Activated CD4-positive, alpha-beta memory T cell treated with anti-CD3 and anti-CD28 coated beads, Interleukin-2, amount 10 ng/mL, durations not matched to agents 7 days and 5 days (primary cell): ENCODE measurements at regions not wholly inside any gene's neighbourhood (a gene's known extent, or its start where the extent isn't known, plus 50 kb on each side); places are given as distances from the start of the nearest gene placed in this dataset.

Experiments
- CTCF ChIA-PET: fragments of 350-600 bp; sonication (Branson Sonifier 250); formaldehyde crosslinking; loops from one replicate; lab custom pipeline; 2021; ENCODE audit warnings: antibody characterized with exemption, inconsistent platforms; lab: Charles Lee
- POLR2A ChIA-PET: fragments of 350-600 bp; sonication (Branson Sonifier 250); formaldehyde crosslinking; loops from one replicate; lab custom pipeline; 2021; ENCODE audit warnings: antibody characterized with exemption; lab: Charles Lee
- DNase-seq: peaks from one replicate; pipeline ENCODE4 v3.0.0-alpha.2; 2020
- H3K27ac Mint-ChIP-seq: one replicate; pipeline ENCODE4 v1.8.0; 2021; ENCODE audit warnings: mild to moderate bottlenecking, mixed read lengths
- H3K27me3 Mint-ChIP-seq: one replicate; pipeline ENCODE4 v1.8.0; 2021; ENCODE audit warnings: mixed read lengths
- H3K36me3 Mint-ChIP-seq: one replicate; pipeline ENCODE4 v1.8.0; 2021; ENCODE audit warnings: low read depth, mixed read lengths
- H3K4me1 Mint-ChIP-seq: one replicate; pipeline ENCODE4 v1.8.0; 2021; ENCODE audit warnings: mixed read lengths
- H3K4me3 Mint-ChIP-seq: one replicate; pipeline ENCODE4 v1.8.0; 2021; ENCODE audit warnings: mild to moderate bottlenecking, mixed read lengths
- H3K9me3 Mint-ChIP-seq: one replicate; pipeline ENCODE4 v1.8.0; 2021; ENCODE audit warnings: mixed read lengths

- CTCF ChIA-PET, result no interaction called here
- no peak overlapping the region for H3K27ac Mint-ChIP-seq
- no peaks in the 10 kb centered on the region for H3K4me1 Mint-ChIP-seq
- POLR2A ChIA-PET, result no interaction called here
- H3K27me3 Mint-ChIP-seq, result peaks cover 11% of the 10 kb centered on the region
- H3K36me3 Mint-ChIP-seq, result no peaks in the 10 kb centered on the region
- no peak overlapping the region for H3K4me3 Mint-ChIP-seq
- no peaks in the 10 kb centered on the region for H3K9me3 Mint-ChIP-seq
- no peak for DNase-seq
These were observed 142.0 kb upstream of the SOX4 start for GRCh38 chr6:21451546-21452013.

GRCh38 chr6:21454262-21454661 is 139.3 kb upstream of the SOX4 start:
- H3K4me1 Mint-ChIP-seq, result no peaks in the 10 kb centered on the region
- peaks cover 11% of the 10 kb centered on the region for H3K27me3 Mint-ChIP-seq
- ChIA-PET CTCF (no interaction called here), POLR2A (interaction anchor here (0.6 kb wide), 1 partner anchor 72 kb away, joined by 3 read pairs; no protein-coding TSS in a partner anchor)
- H3K4me3 Mint-ChIP-seq, result no peak overlapping the region
- no peaks in the 10 kb centered on the region for H3K9me3 Mint-ChIP-seq
- no peaks in the 10 kb centered on the region for H3K36me3 Mint-ChIP-seq
- DNase-seq, result no peak
- no peak overlapping the region for H3K27ac Mint-ChIP-seq

- Mint-ChIP-seq H3K36me3 (no peaks in the 10 kb centered on the region), H3K4me3 (no peak overlapping the region), H3K4me1 (no peaks in the 10 kb centered on the region), H3K27ac (no peak overlapping the region), H3K9me3 (no peaks in the 10 kb centered on the region), H3K27me3 (peaks cover 9% of the 10 kb centered on the region)
- DNase-seq, result no peak
- POLR2A ChIA-PET, result no interaction called here
- CTCF ChIA-PET, result no interaction called here
These were observed 138.5 kb upstream of the SOX4 start for GRCh38 chr6:21455071-21455470.

- ChIA-PET CTCF (no interaction called here), POLR2A (no interaction called here)
- no peaks in the 10 kb centered on the region for H3K4me1 Mint-ChIP-seq
- H3K27ac Mint-ChIP-seq, result no peak overlapping the region
- H3K9me3 Mint-ChIP-seq, result no peaks in the 10 kb centered on the region
- DNase-seq, result no peak
- peaks cover 4% of the 10 kb centered on the region for H3K27me3 Mint-ChIP-seq
- H3K4me3 Mint-ChIP-seq, result no peak overlapping the region
- no peaks in the 10 kb centered on the region for H3K36me3 Mint-ChIP-seq
These were observed 135.9 kb upstream of the SOX4 start for GRCh38 chr6:21457647-21458046.

GRCh38 chr6:21459641-21460040 is 133.9 kb upstream of the SOX4 start:
- Mint-ChIP-seq H3K4me3 (no peak overlapping the region), H3K27ac (no peak overlapping the region), H3K36me3 (no peaks in the 10 kb centered on the region), H3K4me1 (no peaks in the 10 kb centered on the region), H3K9me3 (no peaks in the 10 kb centered on the region), H3K27me3 (peaks cover 4% of the 10 kb centered on the region)
- DNase-seq, result no peak
- POLR2A ChIA-PET, result no interaction called here
- CTCF ChIA-PET, result no interaction called here

- no peaks in the 10 kb centered on the region for H3K9me3 Mint-ChIP-seq
- H3K4me1 Mint-ChIP-seq, result no peaks in the 10 kb centered on the region
- ChIA-PET CTCF (no interaction called here), POLR2A (no interaction called here)
- no peak overlapping the region for H3K4me3 Mint-ChIP-seq
- no peak overlapping the region for H3K27ac Mint-ChIP-seq
- H3K27me3 Mint-ChIP-seq, result peaks cover 3% of the 10 kb centered on the region
- DNase-seq, result no peak
- H3K36me3 Mint-ChIP-seq, result no peaks in the 10 kb centered on the region
These were observed 131.6 kb upstream of the SOX4 start for GRCh38 chr6:21461844-21462518.

- H3K9me3 Mint-ChIP-seq, result no peaks in the 10 kb centered on the region
- ChIA-PET CTCF (no interaction called here), POLR2A (no interaction called here)
- H3K4me3 Mint-ChIP-seq, result no peak overlapping the region
- H3K36me3 Mint-ChIP-seq, result no peaks in the 10 kb centered on the region
- DNase-seq, result no peak
- no peaks in the 10 kb centered on the region for H3K4me1 Mint-ChIP-seq
- peaks cover 3% of the 10 kb centered on the region for H3K27me3 Mint-ChIP-seq
- H3K27ac Mint-ChIP-seq, result no peak overlapping the region
These were observed 131.1 kb upstream of the SOX4 start for GRCh38 chr6:21462519-21462852.

GRCh38 chr6:21467091-21467490 is 126.5 kb upstream of the SOX4 start:
- no peak for DNase-seq
- no peaks in the 10 kb centered on the region for H3K4me1 Mint-ChIP-seq
- no peaks in the 10 kb centered on the region for H3K9me3 Mint-ChIP-seq
- H3K27me3 Mint-ChIP-seq, result peaks cover 4% of the 10 kb centered on the region
- no peak overlapping the region for H3K4me3 Mint-ChIP-seq
- CTCF ChIA-PET, result no interaction called here
- no peaks in the 10 kb centered on the region for H3K36me3 Mint-ChIP-seq
- POLR2A ChIA-PET, result no interaction called here
- no peak overlapping the region for H3K27ac Mint-ChIP-seq

GRCh38 chr6:21468461-21468860 is 125.1 kb upstream of the SOX4 start:
- no peaks in the 10 kb centered on the region for H3K9me3 Mint-ChIP-seq
- DNase-seq, result no peak
- ChIA-PET CTCF (no interaction called here), POLR2A (no interaction called here)
- H3K36me3 Mint-ChIP-seq, result no peaks in the 10 kb centered on the region
- no peaks in the 10 kb centered on the region for H3K4me1 Mint-ChIP-seq
- no peak overlapping the region for H3K4me3 Mint-ChIP-seq
- H3K27me3 Mint-ChIP-seq, result peaks cover 4% of the 10 kb centered on the region
- no peak overlapping the region for H3K27ac Mint-ChIP-seq

- ChIA-PET CTCF (no interaction called here), POLR2A (no interaction called here)
- Mint-ChIP-seq H3K36me3 (no peaks in the 10 kb centered on the region), H3K27me3 (peaks cover 4% of the 10 kb centered on the region), H3K4me3 (no peak overlapping the region), H3K27ac (no peak overlapping the region), H3K4me1 (no peaks in the 10 kb centered on the region), H3K9me3 (no peaks in the 10 kb centered on the region)
- DNase-seq, result no peak
These were observed 124.3 kb upstream of the SOX4 start for GRCh38 chr6:21469213-21469612.

GRCh38 chr6:21476112-21476511 is 117.4 kb upstream of the SOX4 start:
- POLR2A ChIA-PET, result no interaction called here
- Mint-ChIP-seq H3K27me3 (peaks cover 7% of the 10 kb centered on the region), H3K27ac (no peak overlapping the region), H3K4me1 (no peaks in the 10 kb centered on the region), H3K4me3 (no peak overlapping the region), H3K9me3 (no peaks in the 10 kb centered on the region), H3K36me3 (no peaks in the 10 kb centered on the region)
- DNase-seq, result no peak
- CTCF ChIA-PET, result no interaction called here

- DNase-seq, result no peak
- Mint-ChIP-seq H3K27ac (no peak overlapping the region), H3K4me3 (no peak overlapping the region), H3K36me3 (no peaks in the 10 kb centered on the region), H3K27me3 (peaks cover 4% of the 10 kb centered on the region), H3K9me3 (no peaks in the 10 kb centered on the region), H3K4me1 (no peaks in the 10 kb centered on the region)
- POLR2A ChIA-PET, result no interaction called here
- CTCF ChIA-PET, result no interaction called here
These were observed 115.1 kb upstream of the SOX4 start for GRCh38 chr6:21478411-21478810.

- Mint-ChIP-seq H3K4me1 (no peaks in the 10 kb centered on the region), H3K4me3 (no peak overlapping the region), H3K9me3 (no peaks in the 10 kb centered on the region), H3K27ac (no peak overlapping the region), H3K36me3 (no peaks in the 10 kb centered on the region), H3K27me3 (peaks cover 4% of the 10 kb centered on the region)
- CTCF ChIA-PET, result no interaction called here
- POLR2A ChIA-PET, result no interaction called here
- DNase-seq, result no peak
These were observed 114.5 kb upstream of the SOX4 start for GRCh38 chr6:21478883-21479539.

GRCh38 chr6:21486115-21486514 is 107.4 kb upstream of the SOX4 start:
- Mint-ChIP-seq H3K27me3 (no peaks in the 10 kb centered on the region), H3K9me3 (no peaks in the 10 kb centered on the region), H3K4me1 (no peaks in the 10 kb centered on the region), H3K36me3 (no peaks in the 10 kb centered on the region), H3K27ac (no peak overlapping the region), H3K4me3 (no peak overlapping the region)
- CTCF ChIA-PET, result no interaction called here
- POLR2A ChIA-PET, result no interaction called here
- no peak for DNase-seq
